PC-9 (cell line): ENCODE measurements at regions not wholly inside any gene's neighbourhood (a gene's known extent, or its start where the extent isn't known, plus 50 kb on each side); places are given as distances from the start of the nearest gene placed in this dataset.

Source experiments
- CTCF ChIP-seq: fragments of 200-600 bp; sonication (generic); conservative IDR thresholded peaks from 2 replicates; pipeline ENCODE4 v1.6.1; 2017; ENCODE audit warnings: mixed run types, antibody characterized with exemption, mild to moderate bottlenecking, moderate library complexity
- EZH2 ChIP-seq: fragments of 200-600 bp; sonication (generic); IDR thresholded peaks from 2 replicates; pipeline ENCODE4 v1.8.0; 2017; ENCODE audit warnings: antibody characterized with exemption, low read depth

DNA sequence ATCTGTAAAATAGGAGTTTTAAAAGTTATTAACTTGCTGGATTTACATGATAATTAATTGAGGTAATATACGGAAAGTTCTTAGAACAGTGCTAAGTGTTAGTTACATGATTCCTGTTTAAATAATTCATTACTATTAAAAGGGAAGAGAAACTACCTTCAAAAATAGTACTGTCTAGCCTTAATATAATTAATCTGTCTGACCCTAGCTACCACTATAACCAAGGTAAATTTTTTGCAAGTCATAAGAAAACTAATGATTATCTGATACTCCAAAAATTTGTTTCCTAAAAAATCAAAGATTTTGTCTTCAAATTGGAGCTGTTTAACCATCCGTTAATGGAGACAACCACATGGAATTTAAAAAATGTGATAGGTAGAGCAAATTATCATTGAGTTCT lies 294.3 kb upstream of the FBXO33 start:
- TF ChIP-seq CTCF, result no peak
- TF ChIP-seq EZH2, result no peak
